GM18502 (cell line): ENCODE measurements at regions not wholly inside any gene's neighbourhood (a gene's known extent, or its start where the extent isn't known, plus 50 kb on each side); places are given as distances from the start of the nearest gene placed in this dataset.
"Not testable (repeated sequence)": the region's sequence is repeated elsewhere in the genome, so short reads cannot be mapped to it uniquely, and the experiment has no call there.

Source experiments
- ATAC-seq: cut with Tn5 transposase; IDR thresholded peaks from one replicate; pipeline ENCODE4 v1.9.1; 2021; ENCODE audit warnings: mild to moderate bottlenecking; ENCODE audit not compliant: unreplicated experiment, poor library complexity

- ATAC-seq = no peak
These were observed 116.3 kb upstream of the SOD1 start for GRCh38 chr21:31543191-31543590.

- no peak for ATAC-seq
These were observed 120.7 kb upstream of the SOD1 start for GRCh38 chr21:31538816-31539215.

- no peak for ATAC-seq
These were observed 121.5 kb upstream of the SOD1 start for GRCh38 chr21:31537872-31538576.

- no peak for ATAC-seq
These were observed 123.4 kb upstream of the SOD1 start for GRCh38 chr21:31536138-31536537.

GRCh38 chr21:31531967-31532366 lies 127.5 kb upstream of the SOD1 start:
- no peak for ATAC-seq

- ATAC-seq = no peak
These were observed 128.4 kb upstream of the SOD1 start for GRCh38 chr21:31530897-31531705.

GRCh38 chr21:31530364-31530763 lies 129.1 kb upstream of the SOD1 start:
- ATAC-seq = no peak

GRCh38 chr21:31529406-31529805 lies 130.1 kb upstream of the SOD1 start:
- ATAC-seq = no peak

- ATAC-seq = no peak
These were observed 133.5 kb upstream of the SOD1 start for GRCh38 chr21:31526040-31526439.

GRCh38 chr21:31524140-31524539 lies 135.4 kb upstream of the SOD1 start:
- no peak for ATAC-seq

GRCh38 chr21:31521515-31521914 lies 138.0 kb upstream of the SOD1 start:
- ATAC-seq = no peak

- ATAC-seq = no peak
These were observed 138.9 kb upstream of the SOD1 start for GRCh38 chr21:31520561-31521098.

- no peak for ATAC-seq
These were observed 140.9 kb upstream of the SOD1 start for GRCh38 chr21:31518580-31518979.

- no peak for ATAC-seq
These were observed 141.7 kb upstream of the SOD1 start for GRCh38 chr21:31517664-31518414.

GRCh38 chr21:31515253-31515652 lies 144.2 kb upstream of the SOD1 start:
- no peak for ATAC-seq

GRCh38 chr21:31514598-31514997 lies 144.9 kb upstream of the SOD1 start:
- ATAC-seq = no peak

GRCh38 chr21:31513541-31513940 lies 146.0 kb upstream of the SOD1 start:
- not testable (repeated sequence) for ATAC-seq

GRCh38 chr21:31511999-31512398 lies 147.5 kb upstream of the SOD1 start:
- ATAC-seq = not testable (repeated sequence)

- ATAC-seq = no peak
These were observed 148.2 kb upstream of the SOD1 start for GRCh38 chr21:31511258-31511657.

GRCh38 chr21:31509194-31510017 lies 150.1 kb upstream of the SOD1 start:
- peak; percentile 54 for ATAC-seq
